Frontal cortex (tissue), 3 donors: ENCODE measurements at regions not wholly inside any gene's neighbourhood (a gene's known extent, or its start where the extent isn't known, plus 50 kb on each side); places are given as distances from the start of the nearest gene placed in this dataset.

Source experiments
- DNase-seq, 2 donors: peaks; one replicate each; pipeline ENCODE4 v3.0.0; 2012; ENCODE audit warnings: low spot score in 2 of 2
- FAIRE-seq: peaks from 2 replicates; lab custom pipeline; 2012; peaks lifted over from hg19 to GRCh38; lab: Jason Lieb, UNC
- donor health status: control.
- donor health status: control.
- donor health status: control.

DNA sequence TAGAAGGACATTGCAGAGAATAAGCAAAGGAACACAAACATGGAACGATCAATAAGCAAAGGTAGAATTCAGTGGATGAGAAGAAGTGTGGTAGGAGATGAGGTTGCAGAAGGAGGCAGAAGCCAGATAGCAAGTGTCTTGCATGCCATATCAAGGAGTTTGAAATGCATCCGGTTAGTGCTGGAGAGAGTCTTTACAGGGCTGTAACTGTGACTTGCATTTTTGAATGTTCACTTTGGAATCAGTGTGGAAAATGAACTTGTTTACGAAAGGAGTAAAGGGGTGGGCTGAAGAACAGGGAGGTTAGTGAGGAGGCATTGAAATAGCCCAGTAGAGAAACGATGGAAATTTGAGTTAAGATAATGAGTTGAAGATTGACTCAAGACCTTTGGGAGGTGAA is 90.7 kb upstream of the MBNL2 start:
- no peak for FAIRE-seq
- DNase-seq: no peak

DNA sequence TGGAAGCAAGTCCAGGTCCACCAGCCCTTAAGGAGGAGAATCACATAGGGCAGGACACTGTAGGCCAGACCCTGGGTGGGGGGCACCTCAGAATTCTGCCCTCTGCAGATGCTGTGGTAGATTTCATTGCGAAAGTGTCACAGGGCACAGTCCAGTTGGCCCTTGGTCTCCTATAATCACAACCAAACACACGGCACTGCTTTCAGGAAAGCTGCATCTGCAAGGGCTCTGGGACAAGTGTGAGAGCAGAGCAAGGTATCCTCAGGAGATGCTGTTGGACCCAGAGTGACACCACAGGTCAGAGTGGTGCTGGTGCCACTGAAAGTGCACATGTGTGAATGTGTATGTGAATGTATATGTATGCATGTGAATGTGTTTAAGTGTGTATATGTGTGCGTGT is 88.6 kb upstream of the MBNL2 start:
- no peak for DNase-seq
- FAIRE-seq: no peak

GRCh38 chr13:97133955-97134354 is 88.2 kb upstream of the MBNL2 start:
- no peak for FAIRE-seq
- DNase-seq: no peak

- no peak for DNase-seq
- no peak for FAIRE-seq
Observed at GRCh38 chr13:97134364-97135095, 87.6 kb upstream of the MBNL2 start.

- DNase-seq (no peak), FAIRE-seq (no peak)
Observed at GRCh38 chr13:97135883-97136282, 86.2 kb upstream of the MBNL2 start.

- DNase-seq (no peak), FAIRE-seq (no peak)
Observed at GRCh38 chr13:97136418-97136817, 85.7 kb upstream of the MBNL2 start.

GRCh38 chr13:97139691-97140090 is 82.4 kb upstream of the MBNL2 start:
- FAIRE-seq: no peak
- no peak for DNase-seq

- no peak for DNase-seq
- no peak for FAIRE-seq
Observed at GRCh38 chr13:97140131-97140530, 82.0 kb upstream of the MBNL2 start.

DNA sequence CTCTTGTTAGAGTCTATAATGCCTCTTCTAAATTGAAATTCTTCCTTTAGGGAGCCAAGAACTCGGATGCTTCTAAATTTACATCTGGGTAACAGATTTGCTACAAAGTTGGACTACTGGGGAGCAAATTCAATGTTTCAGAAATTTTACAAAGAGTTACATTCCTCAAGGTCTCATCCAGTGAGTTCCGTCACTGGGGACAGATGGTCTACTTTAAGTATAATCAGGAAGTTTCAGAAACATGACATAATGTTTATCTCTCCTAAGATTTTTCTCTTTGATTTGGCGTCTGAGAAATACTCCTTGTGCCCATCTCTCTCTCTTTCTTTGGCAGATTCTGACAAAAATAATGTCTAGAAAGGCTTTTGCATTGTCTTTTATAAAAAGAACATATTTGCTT is 81.5 kb upstream of the MBNL2 start:
- FAIRE-seq: no peak
- no peak for DNase-seq

- DNase-seq: no peak
- no peak for FAIRE-seq
Observed at GRCh38 chr13:97141097-97141496, 81.0 kb upstream of the MBNL2 start.

DNA sequence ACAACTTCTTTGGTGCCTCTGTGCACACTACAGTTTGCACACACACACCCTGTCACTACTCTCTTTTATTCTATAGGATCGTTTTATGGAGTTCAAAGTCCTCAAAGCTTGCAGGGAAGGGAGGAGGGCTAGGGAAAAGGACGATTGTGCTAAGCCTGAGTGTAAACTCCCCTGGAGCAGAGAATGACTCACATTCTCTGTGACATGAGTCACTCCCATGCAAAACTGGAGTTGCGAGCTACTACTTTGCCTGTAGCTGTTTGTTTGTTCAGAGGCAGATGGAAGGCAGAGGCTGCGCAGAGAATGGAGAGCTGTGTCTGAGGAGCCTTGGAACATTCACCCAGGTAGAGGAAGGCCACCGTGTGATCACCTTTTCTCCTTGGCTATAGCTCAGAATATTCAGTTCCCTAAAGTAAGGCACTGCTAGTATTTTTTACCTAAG is 80.5 kb upstream of the MBNL2 start:
- peak in 1 of 2 donors; percentile 40 for DNase-seq
- FAIRE-seq: no peak

- no peak for DNase-seq
- no peak for FAIRE-seq
Observed at GRCh38 chr13:97142452-97142851, 79.7 kb upstream of the MBNL2 start.

DNA sequence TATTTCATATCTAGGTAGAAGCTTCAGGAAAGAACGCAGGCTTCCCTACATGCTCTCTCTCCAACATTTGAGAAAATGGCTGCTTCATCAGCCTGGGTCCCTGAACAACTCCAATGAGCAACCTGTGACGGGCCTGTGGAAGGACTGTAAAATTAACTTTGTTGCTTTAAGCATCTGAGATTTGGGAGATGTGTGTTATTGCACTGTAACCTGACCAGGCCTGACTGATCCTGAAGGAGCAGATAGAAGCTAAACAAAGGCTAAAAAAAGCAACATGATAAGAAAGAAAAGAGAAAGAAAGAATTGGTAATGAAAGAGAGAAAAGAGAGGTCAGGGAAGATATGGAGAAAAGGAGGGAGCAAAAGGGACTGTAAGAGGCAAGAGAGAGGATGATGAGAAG is 77.1 kb upstream of the MBNL2 start:
- DNase-seq: no peak
- FAIRE-seq: no peak

GRCh38 chr13:97148894-97149293 is 73.2 kb upstream of the MBNL2 start:
- DNase-seq (no peak), FAIRE-seq (no peak)

DNA sequence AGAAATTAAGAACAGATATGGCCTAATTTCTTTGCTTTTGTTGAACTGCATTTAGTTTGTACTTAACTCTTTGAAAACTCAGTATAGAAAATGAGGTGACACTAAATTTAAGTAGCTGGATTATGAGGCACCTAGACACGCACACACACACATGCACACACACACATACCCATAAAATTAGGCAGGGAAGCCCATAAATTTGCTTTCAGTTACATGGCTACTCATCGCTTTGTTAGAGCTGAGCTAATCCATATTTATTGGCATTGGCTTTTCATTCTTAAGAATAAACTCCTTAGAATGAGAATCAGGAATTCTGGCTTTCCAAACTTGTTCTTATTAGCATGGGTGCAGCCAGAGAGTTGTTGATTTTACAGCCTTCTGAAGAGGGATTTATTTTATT is 61.7 kb upstream of the MBNL2 start:
- no peak for FAIRE-seq
- DNase-seq: no peak

DNA sequence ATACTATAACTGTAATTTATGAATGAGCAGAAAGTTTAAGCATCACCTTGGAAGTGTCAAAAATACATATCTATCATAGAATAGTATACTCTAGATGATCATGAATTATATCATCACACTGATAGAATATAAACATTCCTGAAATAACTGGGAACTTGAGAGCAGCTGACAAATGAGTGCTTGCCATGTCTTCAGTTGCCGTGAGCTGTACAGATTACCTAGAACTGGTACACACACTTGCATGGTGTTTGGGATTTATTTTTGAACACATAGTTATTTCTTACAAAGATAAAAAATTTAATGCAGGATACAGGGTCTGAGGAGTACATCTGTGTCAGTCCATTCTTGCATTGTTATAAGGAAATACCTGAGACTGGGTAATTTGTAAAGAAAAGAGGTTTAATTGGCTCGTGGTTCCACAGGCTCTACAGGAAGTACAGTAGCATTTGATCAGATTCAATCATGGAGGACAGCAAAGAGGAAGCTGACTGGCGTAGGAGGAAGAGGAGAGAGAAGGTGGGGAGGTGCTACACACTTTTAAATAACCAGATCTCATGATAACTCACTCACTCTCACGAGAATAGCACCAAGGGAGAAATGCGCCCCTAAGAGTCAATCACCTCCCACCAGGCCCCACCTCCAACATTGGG is 60.4 kb upstream of the MBNL2 start:
- FAIRE-seq (no peak), DNase-seq (no peak)

GRCh38 chr13:97165502-97166425 is 56.4 kb upstream of the MBNL2 start:
- DNase-seq (no peak), FAIRE-seq (no peak)

GRCh38 chr13:97171136-97171535 is 51.0 kb upstream of the MBNL2 start:
- no peak for DNase-seq
- FAIRE-seq: no peak
